Tibial nerve (tissue), 4 donors: ENCODE measurements at regions not wholly inside any gene's neighbourhood (a gene's known extent, or its start where the extent isn't known, plus 50 kb on each side); places are given as distances from the start of the nearest gene placed in this dataset.
A peak's percentile ranks its signal among the peaks of the same experiment; 100 is the strongest.

Experiments used
- DNase-seq, 2 donors: peaks; one replicate each; pipeline ENCODE4 v3.0.0-alpha.2; 2019; ENCODE audit warnings: low spot score in 2 of 2
- H3K27ac ChIP-seq, 4 donors: fragments of 200-600 bp; sonication (generic) in 3 of 4; one replicate each; pipeline ENCODE4 v1.5.1; 2017 to 2019; ENCODE audit warnings: mild to moderate bottlenecking in 1 of 4
- H3K27me3 ChIP-seq, 2 donors: fragments of 200-600 bp; sonication (generic) in 1 of 2; one replicate each; pipeline versions ENCODE4 v1.5.1 to v1.6.0; 2017 to 2019
- H3K36me3 ChIP-seq, 3 donors: fragments of 200-600 bp; sonication (generic); one replicate each; pipeline ENCODE4 v1.5.1; 2018 to 2019
- H3K4me1 ChIP-seq, 4 donors: fragments of 200-600 bp; sonication (generic) in 3 of 4; one replicate each; pipeline ENCODE4 v1.5.1; 2017 to 2019
- H3K4me3 ChIP-seq, 4 donors: fragments of 200-600 bp; sonication (generic) in 3 of 4; one replicate each; pipeline ENCODE4 v1.5.1; 2017 to 2019; ENCODE audit warnings: mild to moderate bottlenecking in 1 of 4, moderate library complexity in 1 of 4
- H3K9me3 ChIP-seq, 4 donors: fragments of 200-600 bp; sonication (generic) in 3 of 4; one replicate each; pipeline ENCODE4 v1.5.1; 2017 to 2019
- EP300 ChIP-seq, 2 donors: sonication (generic); formaldehyde crosslinking; IDR thresholded peaks; one replicate each; pipeline ENCODE4 v1.6.1; 2017; ENCODE audit warnings: antibody characterized with exemption in 2 of 2, mild to moderate bottlenecking in 1 of 2
- POLR2A ChIP-seq, 2 donors: fragments of 450-650 bp; IDR thresholded peaks; one replicate each; pipeline ENCODE4 v1.6.1; 2017; ENCODE audit warnings: antibody characterized with exemption in 2 of 2, mild to moderate bottlenecking in 2 of 2, moderate library complexity in 2 of 2
- WGBS, 2 donors: methylation state at CpG; one replicate each; pipeline ENCODE4 v1.1.5; 2018; 5-methylcytosine and 5-hydroxymethylcytosine counted together
- TF ChIP-seq, protein P1 (sequence below), 5 experiments: fragments of 200-600 bp in 3 of 5; fragments of 450-650 bp in 2 of 5; sonication (generic) in 3 of 5; IDR thresholded peaks; one replicate each; pipeline ENCODE4 v1.5.1; 2016 to 2019; ENCODE audit warnings: antibody characterized with exemption in 5 of 5, mild to moderate bottlenecking in 3 of 5, moderate library complexity in 2 of 5

GRCh38 chr17:69828087-69828486 lies 246.9 kb upstream of the KCNJ16 start:
- H3K36me3 ChIP-seq: no peaks in the 10 kb centered on the region
- peak in 1 of 2 donors; percentile 21 for TF ChIP-seq EP300 (IDR thresholded peaks at IDR 0.05)
- TF ChIP-seq POLR2A (IDR thresholded peaks at IDR 0.05): no peak
- TF ChIP-seq, protein P1, sequence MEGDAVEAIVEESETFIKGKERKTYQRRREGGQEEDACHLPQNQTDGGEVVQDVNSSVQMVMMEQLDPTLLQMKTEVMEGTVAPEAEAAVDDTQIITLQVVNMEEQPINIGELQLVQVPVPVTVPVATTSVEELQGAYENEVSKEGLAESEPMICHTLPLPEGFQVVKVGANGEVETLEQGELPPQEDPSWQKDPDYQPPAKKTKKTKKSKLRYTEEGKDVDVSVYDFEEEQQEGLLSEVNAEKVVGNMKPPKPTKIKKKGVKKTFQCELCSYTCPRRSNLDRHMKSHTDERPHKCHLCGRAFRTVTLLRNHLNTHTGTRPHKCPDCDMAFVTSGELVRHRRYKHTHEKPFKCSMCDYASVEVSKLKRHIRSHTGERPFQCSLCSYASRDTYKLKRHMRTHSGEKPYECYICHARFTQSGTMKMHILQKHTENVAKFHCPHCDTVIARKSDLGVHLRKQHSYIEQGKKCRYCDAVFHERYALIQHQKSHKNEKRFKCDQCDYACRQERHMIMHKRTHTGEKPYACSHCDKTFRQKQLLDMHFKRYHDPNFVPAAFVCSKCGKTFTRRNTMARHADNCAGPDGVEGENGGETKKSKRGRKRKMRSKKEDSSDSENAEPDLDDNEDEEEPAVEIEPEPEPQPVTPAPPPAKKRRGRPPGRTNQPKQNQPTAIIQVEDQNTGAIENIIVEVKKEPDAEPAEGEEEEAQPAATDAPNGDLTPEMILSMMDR (IDR thresholded peaks at IDR 0.05): no peak
- H3K27me3 ChIP-seq: no peaks in the 10 kb centered on the region
- no peaks in the 10 kb centered on the region for H3K9me3 ChIP-seq
- H3K4me1 ChIP-seq: peaks cover 0 to 9% (median 0%) of the 10 kb centered on the region in 4 donors
- no peak overlapping the region for H3K27ac ChIP-seq
- no peak for DNase-seq
- 31 to 38% methylated on average over 6 of the region's 6 CpGs for WGBS, 2 donors
- H3K4me3 ChIP-seq: no peak overlapping the region

GRCh38 chr17:69834494-69834893 lies 240.5 kb upstream of the KCNJ16 start:
- 56 to 75% methylated on average over 2 of the region's 2 CpGs for WGBS, 2 donors
- Histone ChIP-seq H3K36me3 (no peaks in the 10 kb centered on the region), H3K27me3 (no peaks in the 10 kb centered on the region), H3K9me3 (peaks cover 0 to 12% (median 0%) of the 10 kb centered on the region in 4 donors), H3K4me1 (no peaks in the 10 kb centered on the region), H3K27ac (no peak overlapping the region), H3K4me3 (no peak overlapping the region)
- DNase-seq: no peak
- TF ChIP-seq EP300 (IDR thresholded peaks at IDR 0.05) (peak in 1 of 2 donors; percentile 39), POLR2A (IDR thresholded peaks at IDR 0.05) (no peak)

DNA sequence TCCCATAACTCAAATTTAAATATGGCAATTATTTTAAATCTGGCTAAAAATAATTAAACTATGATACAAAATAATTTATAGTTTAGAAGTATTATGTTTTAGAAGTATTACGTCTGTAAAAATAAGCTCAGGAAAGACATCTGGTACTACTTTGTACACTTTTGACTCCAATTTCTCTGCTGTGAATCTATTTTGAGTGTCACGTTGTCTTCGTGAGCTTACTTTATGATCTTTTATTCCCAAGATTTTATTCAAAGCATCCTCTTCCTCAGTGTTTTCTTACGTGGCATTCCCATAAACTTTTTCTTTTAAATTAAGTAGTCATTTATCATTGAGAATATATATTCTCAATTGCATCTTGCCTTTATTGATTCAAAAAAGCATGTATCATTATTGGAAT lies 223.3 kb upstream of the KCNJ16 start:
- H3K27ac ChIP-seq: no peak overlapping the region
- peaks cover 0 to 24% (median 6%) of the 10 kb centered on the region in 4 donors for H3K4me1 ChIP-seq
- peaks cover 0 to 3% (median 0%) of the 10 kb centered on the region in 4 donors for H3K9me3 ChIP-seq
- 62 to 67% methylated on average over 4 of the region's 4 CpGs for WGBS, 2 donors
- no peaks in the 10 kb centered on the region for H3K27me3 ChIP-seq
- DNase-seq: no peak
- H3K4me3 ChIP-seq: no peak overlapping the region
- TF ChIP-seq POLR2A (IDR thresholded peaks at IDR 0.05) (no peak), EP300 (IDR thresholded peaks at IDR 0.05) (no peak)
- TF ChIP-seq, protein P1 (IDR thresholded peaks at IDR 0.05): no peak
- H3K36me3 ChIP-seq: no peaks in the 10 kb centered on the region

DNA sequence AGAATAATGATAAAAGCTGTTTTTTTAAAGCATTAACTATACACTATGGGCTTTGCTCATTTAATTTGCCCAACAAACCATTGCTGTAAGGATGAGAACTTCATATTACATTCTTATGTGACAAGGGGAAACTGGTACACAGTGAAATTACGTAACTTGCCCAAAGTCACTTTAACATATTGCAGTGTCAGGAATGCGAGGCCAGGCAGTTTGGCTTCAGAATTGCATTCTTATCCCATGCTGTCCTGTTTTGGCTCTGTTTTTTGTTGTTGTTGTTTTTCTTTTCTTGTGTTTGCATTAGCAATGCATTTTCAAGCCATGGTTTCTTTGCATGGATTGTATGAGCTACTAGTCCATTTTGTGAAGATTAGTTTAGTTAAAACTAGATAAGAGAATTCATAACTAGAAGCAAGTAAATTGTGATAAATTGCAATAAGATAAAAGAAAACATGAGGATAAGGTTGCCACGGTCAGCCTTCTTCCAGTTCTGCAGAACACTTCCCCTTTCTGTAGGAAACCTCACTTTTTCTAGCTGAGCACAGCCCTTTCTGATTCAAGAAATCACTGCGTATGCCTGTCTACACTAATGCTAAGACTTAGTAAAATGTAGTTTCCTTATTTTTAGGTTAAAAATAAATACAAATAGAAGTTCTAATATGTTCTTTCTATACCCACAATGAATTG lies 221.3 kb upstream of the KCNJ16 start:
- H3K36me3 ChIP-seq: no peaks in the 10 kb centered on the region
- H3K4me3 ChIP-seq: no peak overlapping the region
- WGBS, 2 donors: 19 to 20% methylated on average over 4 of the region's 4 CpGs

DNA sequence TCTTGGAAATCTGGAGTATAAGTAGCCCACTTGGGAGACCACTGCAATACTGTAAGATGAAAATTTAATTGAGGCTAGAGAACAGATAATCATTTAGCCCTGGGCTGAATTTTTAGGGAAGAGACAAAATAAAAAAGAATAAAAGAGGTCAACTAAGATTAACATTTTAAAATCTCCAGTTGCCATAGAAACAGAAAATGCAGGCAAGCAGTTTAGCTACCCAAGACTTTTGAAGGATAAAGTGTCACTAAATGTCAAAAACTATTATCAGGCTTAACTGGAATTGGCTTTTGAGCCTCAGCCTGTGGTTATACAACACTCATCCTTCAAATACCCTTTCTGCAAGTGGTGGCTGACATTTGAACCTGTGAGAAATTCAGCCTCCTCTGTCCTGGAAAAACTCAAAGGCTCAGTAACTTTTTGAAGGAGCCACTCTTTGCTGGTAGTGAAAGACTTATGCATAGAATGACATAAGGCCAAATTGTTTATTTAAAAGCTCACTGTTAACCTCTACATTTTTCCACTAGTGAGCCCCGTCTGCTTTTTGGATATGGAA lies 220.7 kb upstream of the KCNJ16 start:
- TF ChIP-seq POLR2A (IDR thresholded peaks at IDR 0.05) (no peak), EP300 (IDR thresholded peaks at IDR 0.05) (no peak)
- TF ChIP-seq, protein P1 (IDR thresholded peaks at IDR 0.05): no peak
- no peaks in the 10 kb centered on the region for H3K36me3 ChIP-seq
- peaks cover 0 to 17% (median 6%) of the 10 kb centered on the region in 4 donors for H3K9me3 ChIP-seq
- no peaks in the 10 kb centered on the region for H3K27me3 ChIP-seq
- H3K4me1 ChIP-seq: peaks cover 0 to 24% (median 6%) of the 10 kb centered on the region in 4 donors
- 26 to 32% methylated on average over 1 of the region's 1 CpG for WGBS, 2 donors
- H3K4me3 ChIP-seq: no peak overlapping the region
- H3K27ac ChIP-seq: peak overlapping the region in 2 of 4 donors; percentile 46 to 71
- no peak for DNase-seq

More for the DNA sequence above, 221.3 kb upstream of the KCNJ16 start:
- peaks cover 0 to 24% (median 6%) of the 10 kb centered on the region in 4 donors for H3K4me1 ChIP-seq
- no peak for DNase-seq
- TF ChIP-seq EP300 (IDR thresholded peaks at IDR 0.05): peak in 1 of 2 donors; percentile 45
- TF ChIP-seq POLR2A (IDR thresholded peaks at IDR 0.05): no peak
- TF ChIP-seq, protein P1 (IDR thresholded peaks at IDR 0.05): no peak
- peak overlapping the region in 1 of 4 donors; percentile 46 for H3K27ac ChIP-seq
- peaks cover 0 to 10% (median 2%) of the 10 kb centered on the region in 4 donors for H3K9me3 ChIP-seq
- no peaks in the 10 kb centered on the region for H3K27me3 ChIP-seq
